Large intestine (tissue), 3 donors: ENCODE measurements at regions not wholly inside any gene's neighbourhood (a gene's known extent, or its start where the extent isn't known, plus 50 kb on each side); places are given as distances from the start of the nearest gene placed in this dataset.
A peak's percentile ranks its signal among the peaks of the same experiment; 100 is the strongest.

Source experiments
- DNase-seq, 2 donors: peaks; one replicate each; pipeline versions ENCODE4 v3.0.0 to v3.0.0-alpha.2; 2013
- H3K27ac ChIP-seq: one replicate; pipeline ENCODE4 v1.5.1; 2013; ENCODE audit warnings: low read length
- H3K27me3 ChIP-seq: 2 replicates; pipeline ENCODE4 v1.6.1; 2013; ENCODE audit warnings: low read length; ENCODE audit not compliant: control insufficient read depth, insufficient read depth
- H3K36me3 ChIP-seq: 2 replicates; pipeline ENCODE4 v1.6.1; 2013; ENCODE audit warnings: low read length; ENCODE audit not compliant: control insufficient read depth, insufficient read depth
- H3K4me1 ChIP-seq: one replicate; pipeline ENCODE4 v1.6.1; 2013; ENCODE audit warnings: low read length; ENCODE audit not compliant: control insufficient read depth, insufficient read depth
- H3K4me3 ChIP-seq: one replicate; pipeline ENCODE4 v1.5.1; 2013; ENCODE audit warnings: low read length
- H3K9me3 ChIP-seq: one replicate; pipeline ENCODE4 v1.6.1; 2013; ENCODE audit warnings: mild to moderate bottlenecking, low read depth, low read length, moderate library complexity; ENCODE audit not compliant: control insufficient read depth
- WGBS: methylation state at CpG from one replicate; pipeline ENCODE4 v1.1.5; 2013; ENCODE audit warnings: low lambda C conversion rate; ENCODE audit not compliant: insufficient coverage; 5-methylcytosine and 5-hydroxymethylcytosine counted together

DNA sequence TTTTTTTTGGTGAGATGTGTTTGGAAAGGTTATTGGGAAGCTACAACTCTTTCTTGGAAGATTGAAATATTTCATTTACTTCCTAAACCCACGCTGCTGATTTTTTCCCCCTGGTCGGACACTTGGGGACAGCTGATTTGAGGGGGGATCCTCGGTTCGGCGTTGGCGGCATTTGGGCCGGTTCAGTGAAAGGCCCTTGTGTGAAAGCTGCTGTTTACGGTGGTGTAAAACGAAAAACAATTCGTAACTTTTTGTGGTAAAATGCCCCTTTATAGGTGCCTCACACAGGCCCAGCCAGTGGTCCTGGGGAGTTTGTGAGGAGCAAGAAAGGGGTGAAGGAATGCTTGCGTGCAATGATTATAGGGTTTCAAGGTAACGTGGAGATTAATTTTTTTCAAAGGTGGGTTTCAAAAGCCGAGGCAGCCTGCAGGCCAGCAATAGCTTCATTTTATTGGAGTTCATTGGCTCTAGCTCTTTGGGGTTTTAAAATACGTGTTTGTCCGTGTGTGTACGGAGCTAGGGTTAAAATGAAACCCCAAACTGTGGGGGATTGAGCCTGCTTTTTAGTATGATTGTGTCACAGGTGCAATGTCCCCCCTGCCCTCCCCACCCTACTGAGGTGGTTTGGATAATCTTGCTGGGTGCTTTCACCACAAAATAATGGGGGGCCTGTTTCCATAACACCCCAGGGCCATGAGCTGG lies 77.2 kb upstream of the PPARA start:
- Histone ChIP-seq H3K27me3 (peaks cover 43% of the 10 kb centered on the region), H3K4me3 (peak overlapping the region; percentile 54), H3K36me3 (peaks cover 2% of the 10 kb centered on the region), H3K4me1 (peaks cover 7% of the 10 kb centered on the region), H3K9me3 (peaks cover 6% of the 10 kb centered on the region), H3K27ac (no peak overlapping the region)
- no CpG with 5 or more reads among the region's 16 CpGs for WGBS
- DNase-seq: no peak

DNA sequence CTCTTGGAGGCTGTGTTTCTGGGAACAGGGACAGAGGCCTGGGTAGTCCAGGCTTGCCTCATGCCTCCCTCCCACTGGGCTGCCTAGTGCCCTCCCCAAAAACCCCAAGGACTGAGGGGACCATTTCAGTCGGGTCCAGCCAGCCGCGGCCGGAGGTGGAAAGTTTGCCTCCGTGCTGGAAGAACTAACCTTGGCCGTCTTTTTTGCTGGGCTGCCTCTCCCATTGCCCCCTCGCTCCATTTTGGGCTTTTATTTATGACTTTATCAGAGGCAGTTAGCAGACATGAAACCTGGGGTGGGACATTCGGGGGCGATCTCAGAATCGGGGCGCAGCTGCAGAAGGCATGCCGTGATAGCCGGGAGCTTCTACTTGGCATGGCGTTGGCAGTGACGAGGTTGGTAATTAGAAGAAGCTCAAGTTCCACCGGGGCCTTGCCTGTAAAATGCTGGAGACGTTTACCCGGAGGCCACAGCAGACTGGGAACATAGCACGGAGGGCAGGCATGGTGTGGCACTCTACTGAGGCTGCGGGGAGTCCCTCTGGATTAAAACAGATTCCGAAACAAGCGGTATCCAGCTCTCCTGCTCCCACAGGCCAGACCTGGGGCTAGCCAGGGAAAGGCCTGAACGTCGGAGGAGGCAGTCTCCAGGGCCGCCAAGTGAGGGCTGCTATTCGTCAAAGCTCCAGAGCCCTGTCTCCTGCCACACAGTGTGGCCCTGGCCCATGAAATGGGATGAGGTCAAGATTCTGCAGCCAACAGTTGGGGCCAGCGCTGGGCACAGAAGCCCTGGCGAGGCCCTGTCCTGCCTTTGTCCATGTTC lies 76.4 kb upstream of the PPARA start:
- H3K4me3 ChIP-seq: peak overlapping the region; percentile 20
- WGBS: 70% methylated on average over 2 of the region's 28 CpGs
- H3K4me1 ChIP-seq: peaks cover 7% of the 10 kb centered on the region
- peaks cover 41% of the 10 kb centered on the region for H3K27me3 ChIP-seq
- DNase-seq: no peak
- no peak overlapping the region for H3K27ac ChIP-seq
- peaks cover 6% of the 10 kb centered on the region for H3K9me3 ChIP-seq
- peaks cover 2% of the 10 kb centered on the region for H3K36me3 ChIP-seq

DNA sequence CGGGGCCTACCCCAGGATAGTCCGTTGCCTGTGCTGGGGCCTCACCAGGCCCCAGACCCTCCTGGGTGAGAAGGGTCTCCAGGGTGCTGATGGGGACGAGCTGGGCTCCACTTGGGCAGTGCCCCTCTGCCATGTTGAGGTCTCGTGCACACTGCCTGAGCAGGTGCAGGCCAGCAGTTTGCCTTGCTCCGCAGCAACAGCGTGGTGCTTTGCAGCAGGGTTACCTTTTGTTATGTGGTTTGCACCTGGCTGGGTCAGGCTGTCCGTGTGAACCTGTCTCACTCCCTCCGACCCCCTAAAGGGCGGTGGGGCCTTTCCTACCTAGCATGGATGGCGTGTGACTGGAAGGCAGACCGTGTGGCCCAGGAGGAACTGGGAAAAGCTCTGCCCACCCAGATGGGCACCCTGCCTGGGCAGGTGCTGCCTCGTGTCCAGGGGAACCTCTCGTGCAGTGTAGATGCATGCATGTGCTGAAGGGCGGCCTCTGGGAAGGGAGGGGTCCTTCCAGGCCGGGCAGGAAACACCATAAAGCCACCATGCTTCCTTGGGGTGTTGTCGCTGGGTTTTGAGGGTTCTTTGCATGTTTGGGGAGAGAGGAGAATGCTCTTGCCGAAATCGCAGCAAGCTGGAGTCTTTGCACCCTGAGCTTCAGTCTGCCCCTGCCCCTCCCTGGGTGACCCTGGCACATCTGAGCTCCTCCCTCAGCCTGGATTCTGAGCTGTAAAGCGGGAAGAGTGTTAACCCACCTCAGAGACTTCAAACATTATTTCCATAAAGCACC lies 75.4 kb upstream of the PPARA start:
- peaks cover 2% of the 10 kb centered on the region for H3K36me3 ChIP-seq
- peaks cover 30% of the 10 kb centered on the region for H3K27me3 ChIP-seq
- DNase-seq: no peak
- peaks cover 5% of the 10 kb centered on the region for H3K9me3 ChIP-seq
- H3K27ac ChIP-seq: no peak overlapping the region
- peaks cover 1% of the 10 kb centered on the region for H3K4me1 ChIP-seq
- H3K4me3 ChIP-seq: no peak overlapping the region
- no CpG with 5 or more reads among the region's 19 CpGs for WGBS

DNA sequence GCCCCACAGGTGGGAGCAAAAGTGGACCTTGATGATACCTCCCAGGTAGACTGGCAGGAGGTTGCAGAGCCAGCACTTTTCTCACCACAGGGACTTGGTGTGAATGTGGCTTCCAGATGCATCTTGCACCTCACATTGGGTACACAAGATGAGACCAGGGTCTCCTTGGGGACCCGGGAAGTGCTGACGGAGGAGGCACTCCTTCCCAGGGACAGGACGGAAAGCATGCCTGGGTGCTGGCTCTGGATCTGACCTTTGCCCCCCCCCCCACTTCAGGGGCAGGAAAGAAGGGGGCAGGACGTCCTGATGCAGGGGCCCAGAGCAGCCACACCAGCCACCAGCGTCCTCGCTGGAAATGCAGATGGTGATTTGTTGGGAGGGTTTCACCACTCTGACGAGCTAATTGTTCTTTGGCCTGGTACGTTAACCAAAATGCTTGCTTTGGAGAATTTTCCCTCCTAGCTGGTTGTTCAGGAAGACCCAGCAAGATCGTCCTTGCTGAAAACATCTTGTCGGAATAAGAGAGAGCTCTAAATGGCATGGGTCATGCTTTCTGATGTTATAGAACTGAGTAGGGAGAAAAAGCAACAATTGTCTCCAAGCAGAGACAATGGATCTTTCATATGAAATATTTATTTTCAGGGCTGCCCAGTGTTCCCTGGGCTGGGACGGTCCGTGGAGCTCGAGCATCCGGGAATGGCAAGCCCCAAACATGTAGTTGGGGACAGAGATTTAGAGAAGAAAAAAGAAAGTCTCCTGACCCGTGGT lies 74.4 kb upstream of the PPARA start:
- peaks cover 24% of the 10 kb centered on the region for H3K27me3 ChIP-seq
- DNase-seq: no peak
- no peaks in the 10 kb centered on the region for H3K4me1 ChIP-seq
- H3K4me3 ChIP-seq: no peak overlapping the region
- 80% methylated on average over 1 of the region's 15 CpGs for WGBS
- H3K27ac ChIP-seq: no peak overlapping the region
- peaks cover 2% of the 10 kb centered on the region for H3K36me3 ChIP-seq
- H3K9me3 ChIP-seq: peaks cover 2% of the 10 kb centered on the region

DNA sequence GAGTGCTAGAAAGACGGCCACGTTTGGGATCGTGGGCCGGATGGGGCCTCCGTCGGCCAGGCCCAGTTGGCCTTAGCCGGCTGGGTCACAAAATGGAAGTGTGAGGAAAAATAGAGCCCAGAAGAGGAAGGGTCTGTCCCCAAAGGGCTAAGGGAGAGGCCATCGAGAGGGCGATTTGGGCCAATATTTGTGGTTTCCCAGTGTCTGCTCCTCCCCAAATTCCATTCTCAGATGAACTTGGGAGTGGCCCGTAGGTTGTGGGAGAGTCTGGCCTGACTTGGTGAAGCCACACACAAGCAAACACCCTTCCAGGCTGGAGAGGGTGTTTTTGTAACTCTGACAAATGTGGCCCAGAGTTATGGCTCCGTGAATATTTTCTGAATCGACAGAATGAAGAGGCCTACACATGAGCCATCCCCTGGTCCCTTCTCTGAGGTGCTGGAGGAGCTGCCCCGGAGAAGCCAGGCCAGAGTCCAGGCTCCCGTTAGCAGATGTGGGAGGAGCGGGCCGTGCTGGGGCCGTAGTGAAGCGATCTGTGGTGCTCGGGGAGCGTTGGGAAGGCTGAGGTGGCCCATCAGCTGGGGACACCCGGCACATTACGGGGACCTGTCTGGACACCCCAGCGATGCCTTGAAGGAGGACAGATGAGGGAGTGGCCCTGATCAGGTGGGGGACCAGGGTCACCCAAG lies 73.5 kb upstream of the PPARA start:
- Histone ChIP-seq H3K9me3 (peaks cover 4% of the 10 kb centered on the region), H3K4me1 (no peaks in the 10 kb centered on the region), H3K4me3 (no peak overlapping the region), H3K27me3 (peaks cover 25% of the 10 kb centered on the region), H3K36me3 (peaks cover 2% of the 10 kb centered on the region), H3K27ac (peak overlapping the region; percentile 19)
- DNase-seq: no peak
- no CpG with 5 or more reads among the region's 23 CpGs for WGBS

DNA sequence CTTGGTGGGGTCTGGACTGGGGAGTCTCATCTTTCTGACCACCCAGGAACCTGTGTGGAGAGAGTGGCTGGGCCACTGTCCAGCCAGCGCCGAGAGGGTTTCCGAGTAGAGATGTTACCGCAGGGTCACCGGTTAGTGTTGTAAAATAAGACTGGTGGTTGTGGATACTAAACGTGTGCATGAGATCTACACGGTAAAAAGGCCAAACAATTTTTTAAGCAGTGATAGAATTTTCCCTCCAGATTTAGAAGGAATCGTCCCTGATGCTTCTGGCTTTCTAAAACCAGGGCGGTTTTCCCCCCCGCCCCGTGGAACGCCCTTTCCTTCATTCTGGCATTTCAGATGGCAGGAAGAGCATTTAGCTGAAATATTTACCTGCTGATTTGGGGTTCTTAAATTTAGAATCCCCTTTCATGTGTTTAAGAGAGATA lies 72.6 kb upstream of the PPARA start:
- no peak overlapping the region for H3K27ac ChIP-seq
- no peak for DNase-seq
- peaks cover 4% of the 10 kb centered on the region for H3K9me3 ChIP-seq
- 76% methylated on average over 2 of the region's 12 CpGs for WGBS
- peaks cover 2% of the 10 kb centered on the region for H3K36me3 ChIP-seq
- H3K4me3 ChIP-seq: no peak overlapping the region
- peaks cover 22% of the 10 kb centered on the region for H3K27me3 ChIP-seq
- H3K4me1 ChIP-seq: no peaks in the 10 kb centered on the region

DNA sequence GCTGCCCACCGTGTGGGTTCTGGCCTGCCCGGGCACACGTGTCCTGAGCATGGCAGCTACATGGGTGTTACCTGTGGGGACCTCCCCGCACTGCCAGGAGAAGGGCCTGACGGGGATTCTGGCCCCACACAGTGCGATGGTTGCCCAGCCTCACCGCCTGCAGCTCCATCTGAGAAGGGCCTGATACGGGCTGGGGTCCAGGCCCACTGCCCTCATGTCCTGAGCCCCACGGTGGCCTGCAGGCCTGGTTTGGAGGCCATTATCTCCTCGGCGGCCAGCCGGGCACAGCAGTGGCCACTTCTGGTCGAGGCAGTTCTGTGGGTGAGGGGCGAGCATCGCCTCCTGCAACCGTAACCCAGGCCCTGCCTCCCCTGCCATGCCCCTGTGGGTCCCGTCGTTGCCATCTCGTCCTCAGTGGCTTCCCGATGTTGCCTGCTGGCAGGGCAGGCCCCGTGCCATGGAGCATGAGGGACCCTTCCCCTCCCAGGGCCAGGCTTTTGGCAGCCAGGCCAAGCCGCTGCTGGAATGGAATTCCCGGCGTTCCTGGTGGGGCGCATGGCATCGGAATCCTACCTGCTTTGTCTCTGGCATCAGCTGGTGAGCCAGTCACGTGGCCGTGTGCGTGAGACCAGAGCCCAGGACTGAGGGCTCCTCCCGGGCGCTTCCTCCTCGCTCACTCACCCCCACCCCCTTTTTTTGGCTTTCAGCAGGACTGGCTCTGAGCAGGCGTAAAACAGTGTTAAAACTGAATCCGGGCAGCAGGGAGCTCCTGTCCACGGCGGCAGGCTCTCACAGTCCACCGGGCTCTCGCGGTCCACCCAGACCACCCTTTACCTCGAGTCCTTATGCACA lies 71.9 kb upstream of the PPARA start:
- DNase-seq: no peak
- peaks cover 18% of the 10 kb centered on the region for H3K27me3 ChIP-seq
- peaks cover 4% of the 10 kb centered on the region for H3K9me3 ChIP-seq
- peaks cover 2% of the 10 kb centered on the region for H3K36me3 ChIP-seq
- H3K4me3 ChIP-seq: no peak overlapping the region
- H3K27ac ChIP-seq: peak overlapping the region; percentile 21
- WGBS: no CpG with 5 or more reads among the region's 40 CpGs
- H3K4me1 ChIP-seq: peaks cover under 1% of the 10 kb centered on the region

DNA sequence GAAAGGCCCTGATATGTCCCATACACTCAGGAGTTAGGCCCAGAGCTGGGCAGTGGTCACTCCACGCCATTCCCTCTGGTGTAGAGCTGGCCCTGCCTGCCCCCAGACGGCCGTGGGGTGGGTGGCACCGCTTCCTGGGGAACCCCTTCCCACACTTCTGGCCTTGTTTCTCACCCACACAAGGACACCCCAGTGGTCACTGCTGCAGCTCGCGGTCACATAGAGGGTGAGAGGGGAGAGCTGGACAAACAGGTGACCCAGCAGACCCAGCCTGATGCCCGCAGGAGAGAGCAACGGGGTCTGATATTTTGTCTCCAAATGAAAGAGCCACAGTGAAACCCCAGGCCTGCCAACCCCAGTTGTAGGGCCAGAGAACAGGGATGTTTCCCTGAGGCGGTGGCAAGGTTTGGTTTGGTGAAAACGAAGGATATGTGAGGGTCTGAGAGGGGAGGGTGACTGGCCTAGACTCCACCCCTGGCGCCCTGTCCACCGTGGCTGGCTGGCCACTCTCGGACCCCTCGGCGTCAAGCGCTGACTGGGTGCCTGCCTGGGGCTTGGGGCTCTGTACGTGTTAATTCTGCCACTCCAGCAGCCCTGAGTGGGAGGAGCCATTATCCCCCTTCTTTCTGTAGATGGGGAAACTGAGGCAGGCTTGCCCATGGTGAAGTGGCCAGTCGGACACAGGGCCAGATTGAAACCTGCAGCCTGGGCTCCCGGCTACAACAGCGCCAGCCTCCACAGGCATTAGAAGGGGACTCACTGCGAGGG lies 71.0 kb upstream of the PPARA start:
- peaks cover 4% of the 10 kb centered on the region for H3K9me3 ChIP-seq
- WGBS: no CpG with 5 or more reads among the region's 21 CpGs
- H3K36me3 ChIP-seq: peaks cover 2% of the 10 kb centered on the region
- DNase-seq: no peak
- H3K4me1 ChIP-seq: peaks cover 9% of the 10 kb centered on the region
- H3K4me3 ChIP-seq: no peak overlapping the region
- peak overlapping the region; percentile 21 for H3K27ac ChIP-seq
- peaks cover 12% of the 10 kb centered on the region for H3K27me3 ChIP-seq
